ENCODE measurements at regions not wholly inside any gene's neighbourhood (a gene's known extent, or its start where the extent isn't known, plus 50 kb on each side); places are given as distances from the start of the nearest gene placed in this dataset.

DNA sequence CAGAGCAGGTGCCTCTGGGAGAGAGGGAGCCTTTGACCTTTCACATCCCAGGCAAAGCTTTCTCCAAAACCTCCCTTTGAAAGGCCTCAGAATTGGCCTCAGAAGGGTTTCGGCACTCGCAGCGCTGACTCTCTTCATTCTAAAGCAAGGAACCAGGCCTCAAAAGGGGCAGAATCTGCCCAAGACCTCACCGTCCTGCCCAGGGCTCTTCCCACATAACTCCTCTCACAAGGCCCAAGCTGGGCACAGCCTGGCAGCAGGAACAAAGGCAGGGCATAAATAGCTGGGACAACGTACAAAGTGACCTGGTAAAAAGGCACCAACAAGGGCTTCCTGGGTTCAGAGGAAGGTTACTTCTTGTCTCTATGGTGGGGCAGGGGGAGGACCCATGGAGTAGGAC, 166.3 kb upstream of the FSTL4 start:
- TF ChIP-seq, protein P1, sequence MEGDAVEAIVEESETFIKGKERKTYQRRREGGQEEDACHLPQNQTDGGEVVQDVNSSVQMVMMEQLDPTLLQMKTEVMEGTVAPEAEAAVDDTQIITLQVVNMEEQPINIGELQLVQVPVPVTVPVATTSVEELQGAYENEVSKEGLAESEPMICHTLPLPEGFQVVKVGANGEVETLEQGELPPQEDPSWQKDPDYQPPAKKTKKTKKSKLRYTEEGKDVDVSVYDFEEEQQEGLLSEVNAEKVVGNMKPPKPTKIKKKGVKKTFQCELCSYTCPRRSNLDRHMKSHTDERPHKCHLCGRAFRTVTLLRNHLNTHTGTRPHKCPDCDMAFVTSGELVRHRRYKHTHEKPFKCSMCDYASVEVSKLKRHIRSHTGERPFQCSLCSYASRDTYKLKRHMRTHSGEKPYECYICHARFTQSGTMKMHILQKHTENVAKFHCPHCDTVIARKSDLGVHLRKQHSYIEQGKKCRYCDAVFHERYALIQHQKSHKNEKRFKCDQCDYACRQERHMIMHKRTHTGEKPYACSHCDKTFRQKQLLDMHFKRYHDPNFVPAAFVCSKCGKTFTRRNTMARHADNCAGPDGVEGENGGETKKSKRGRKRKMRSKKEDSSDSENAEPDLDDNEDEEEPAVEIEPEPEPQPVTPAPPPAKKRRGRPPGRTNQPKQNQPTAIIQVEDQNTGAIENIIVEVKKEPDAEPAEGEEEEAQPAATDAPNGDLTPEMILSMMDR (IDR thresholded peaks at IDR 0.05): no peak
- TF ChIP-seq POLR2A (IDR thresholded peaks at IDR 0.05): no peak

Data from right lobe of liver (tissue), 4 donors.